Endothelial cell of umbilical vein (primary cell): ENCODE measurements at regions not wholly inside any gene's neighbourhood (a gene's known extent, or its start where the extent isn't known, plus 50 kb on each side); places are given as distances from the start of the nearest gene placed in this dataset.

Experiments used
- BruUV-seq: library from RNA; stranded (reverse); fragments of 400-500 nt; replicated peaks from 2 replicates; lab custom pipeline; 2021; lab: Mats Ljungman, UMichigan
- CTCF ChIA-PET: fragments of 300-600, 350-600 bp; sonication (Branson Sonifier 250); formaldehyde crosslinking; loops from one replicate; lab custom pipeline; 2021; ENCODE audit warnings: antibody characterized with exemption, inconsistent platforms; lab: Charles Lee
- POLR2A ChIA-PET: fragments of 300-600, 350-600 bp; sonication (Branson Sonifier 250); formaldehyde crosslinking; loops from one replicate; lab custom pipeline; 2021; ENCODE audit warnings: antibody characterized with exemption, inconsistent platforms; lab: Charles Lee
- DNase-seq: peaks from one replicate; pipeline ENCODE4 v3.0.0-alpha.2; 2011; ENCODE audit warnings: low read depth, low spot score
- FAIRE-seq: peaks from 2 replicates; lab custom pipeline; 2011; peaks lifted over from hg19 to GRCh38; lab: Jason Lieb, UNC
- H2AFZ ChIP-seq: 2 replicates; pipeline ENCODE4 v1.6.0; 2012; ENCODE audit warnings: low read depth, low read length, control low read depth, inconsistent platforms
- H3K27ac ChIP-seq: 2 replicates; pipeline ENCODE4 v1.5.1; 2011; ENCODE audit warnings: low read depth, mild to moderate bottlenecking, control low read depth, low read length, moderate library complexity; ENCODE audit not compliant: insufficient read depth
- H3K27me3 ChIP-seq, 2 experiments: 2 replicates each; pipeline versions ENCODE4 v1.6.0 to v1.6.1; 2011; ENCODE audit warnings: low read length in 2 of 2, mixed read lengths in 1 of 2; ENCODE audit not compliant: control insufficient read depth in 2 of 2, insufficient read depth in 2 of 2
- H3K36me3 ChIP-seq, 2 experiments: 2 replicates in 1 of 2; 3 replicates in 1 of 2; pipeline ENCODE4 v1.5.1; 2011; ENCODE audit warnings: low read length in 2 of 2, mild to moderate bottlenecking in 1 of 2, moderate library complexity in 1 of 2; ENCODE audit not compliant: control insufficient read depth in 2 of 2, insufficient read depth in 2 of 2; ENCODE audit errors: extremely low read depth in 1 of 2
- H3K4me1 ChIP-seq: 3 replicates; pipeline ENCODE4 v1.5.1; 2011; ENCODE audit warnings: mild to moderate bottlenecking, low read length; ENCODE audit not compliant: control insufficient read depth, insufficient read depth; ENCODE audit errors: extremely low read depth
- H3K4me2 ChIP-seq: 2 replicates; pipeline ENCODE4 v1.6.1; 2011; ENCODE audit warnings: low read length, control low read depth, mixed read lengths; ENCODE audit not compliant: insufficient read depth
- H3K4me3 ChIP-seq, 3 experiments: fragments of 200-600 bp in 1 of 3; sonication (generic), shearing (Covaris generic) in 1 of 3; replicated peaks in 1 of 3; 2 replicates each; pipeline ENCODE4 v1.5.1; 2011 to 2016; ENCODE audit warnings: control low read depth in 3 of 3, low read length in 3 of 3, mild to moderate bottlenecking in 2 of 3, inconsistent platforms in 1 of 3, low read depth in 1 of 3, moderate library complexity in 1 of 3; ENCODE audit not compliant: insufficient read depth in 1 of 3
- H3K79me2 ChIP-seq: 2 replicates; pipeline ENCODE4 v1.6.0; 2012; ENCODE audit warnings: low read length, inconsistent platforms; ENCODE audit not compliant: control insufficient read depth, insufficient read depth
- H3K9ac ChIP-seq: replicated peaks from 2 replicates; pipeline ENCODE3; 2011; ENCODE audit warnings: low read length, control low read depth; ENCODE audit not compliant: insufficient read depth; ENCODE audit errors: extremely low read depth
- H3K9me1 ChIP-seq: replicated peaks from 3 replicates; pipeline ENCODE4 v1.6.0; 2011; ENCODE audit warnings: mild to moderate bottlenecking, low read length; ENCODE audit not compliant: control insufficient read depth, insufficient read depth; ENCODE audit errors: extremely low read depth
- H3K9me3 ChIP-seq: replicated peaks from 2 replicates; pipeline ENCODE4 v1.5.1; 2012; ENCODE audit warnings: low read length, inconsistent platforms; ENCODE audit not compliant: control insufficient read depth, insufficient read depth
- H4K20me1 ChIP-seq: replicated peaks from 2 replicates; pipeline ENCODE3; 2011; ENCODE audit warnings: mild to moderate bottlenecking, low read length; ENCODE audit not compliant: control insufficient read depth, insufficient read depth; ENCODE audit errors: extremely low read depth
- EZH2 ChIP-seq: IDR thresholded peaks from 2 replicates; pipeline ENCODE4 v1.6.1; 2012; ENCODE audit warnings: borderline replicate concordance, low read depth, mild to moderate bottlenecking, moderate library complexity, low read length, inconsistent platforms; ENCODE audit not compliant: severe bottlenecking
- FOS ChIP-seq: IDR thresholded peaks from 2 replicates; pipeline ENCODE4 v1.6.1; 2011; ENCODE audit warnings: mild to moderate bottlenecking, low read length, moderate library complexity, borderline replicate concordance; ENCODE audit not compliant: insufficient read depth
- GATA2 ChIP-seq: IDR thresholded peaks from 2 replicates; pipeline ENCODE4 v1.7.0; 2011; ENCODE audit warnings: low read depth, mild to moderate bottlenecking, moderate library complexity, mixed read lengths, low read length; ENCODE audit not compliant: insufficient read length, insufficient read depth
- JUN ChIP-seq: IDR thresholded peaks from 2 replicates; pipeline ENCODE4 v1.6.1; 2011; ENCODE audit warnings: borderline replicate concordance, low read depth; ENCODE audit not compliant: insufficient read length, insufficient read depth
- MYC ChIP-seq: IDR thresholded peaks from one replicate; pipeline ENCODE4 v1.6.1; 2011; ENCODE audit warnings: mild to moderate bottlenecking, low read depth, low read length
- POLR2A ChIP-seq: IDR thresholded peaks from 2 replicates; pipeline ENCODE4 v1.6.1; 2012; ENCODE audit warnings: low read depth, mild to moderate bottlenecking, control low read depth, low read length
- POLR2AphosphoS5 ChIP-seq: IDR thresholded peaks from 2 replicates; pipeline ENCODE4 v1.6.1; 2012; ENCODE audit warnings: low read depth, mild to moderate bottlenecking, control low read depth, low read length, moderate library complexity; ENCODE audit not compliant: insufficient read depth
- dilution Hi-C: fragments of 300-500 bp; cut with MboI; formaldehyde crosslinking; loops from one replicate; pipeline ENCODE4 v1.15.0; 2019; ENCODE audit warnings: low sequenced_read_pairs; ENCODE audit not compliant: extremely low pct_ligation_motif_present
- intact Hi-C: fragments of 100-400 bp; cut with micrococcal nuclease; formaldehyde crosslinking; loops from one replicate; pipeline ENCODE4 v1.10.0; 2022
- TF ChIP-seq, protein P1 (sequence below): IDR thresholded peaks from 2 replicates; pipeline ENCODE4 v1.6.1; 2011; ENCODE audit not compliant: insufficient read depth, insufficient read length
- TF ChIP-seq, protein P2 (sequence below), 2 donors: IDR thresholded peaks; 1 replicate in 1 of 2; 2 replicates in 1 of 2; pipeline ENCODE4 v1.5.1; 2011; ENCODE audit warnings: low read length in 2 of 2, mild to moderate bottlenecking in 2 of 2, moderate library complexity in 2 of 2, control low read depth in 1 of 2, inconsistent platforms in 1 of 2, low read depth in 1 of 2; ENCODE audit not compliant: insufficient read depth in 1 of 2; ENCODE audit errors: extremely low read depth in 1 of 2

DNA sequence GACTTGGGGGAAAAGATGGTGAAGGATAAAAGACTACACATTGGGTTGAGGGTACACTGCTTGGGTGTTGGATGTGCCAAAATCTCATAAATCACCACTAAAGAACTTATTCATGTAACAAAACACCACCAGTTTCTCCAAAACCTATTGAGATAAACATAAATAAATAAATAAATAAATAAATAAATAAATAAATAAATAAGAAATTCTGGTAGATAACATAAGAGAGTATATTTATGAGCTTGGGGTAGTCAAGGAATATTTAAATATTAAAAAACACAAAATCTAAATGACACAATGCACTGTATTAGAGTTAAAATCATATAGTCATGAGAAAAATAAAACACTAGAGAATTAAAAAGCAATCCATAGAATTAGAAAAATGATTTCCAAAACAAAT lies 333.5 kb upstream of the NRG3 start:
- POLR2A ChIA-PET: no interaction called here
- Histone ChIP-seq H4K20me1 (no peaks in the 10 kb centered on the region), H3K9ac (no peak overlapping the region), H3K9me1 (no peaks in the 10 kb centered on the region), H3K27me3 (no peaks in the 10 kb centered on the region), H3K9me3 (no peaks in the 10 kb centered on the region), H3K27ac (no peak overlapping the region), H3K4me1 (no peaks in the 10 kb centered on the region), H3K4me3 (no peak overlapping the region), H3K36me3 (no peaks in the 10 kb centered on the region), H3K79me2 (no peaks in the 10 kb centered on the region), H3K4me2 (no peak overlapping the region), H2AFZ (no peak overlapping the region)
- DNase-seq (no peak), FAIRE-seq (no peak)
- intact Hi-C loops: no loop called here
- no TSS peak for BruUV-seq
- TF ChIP-seq JUN (no peak), POLR2A (no peak), GATA2 (no peak), FOS (no peak), POLR2AphosphoS5 (no peak), EZH2 (no peak), MYC (no peak)
- TF ChIP-seq, protein P1, sequence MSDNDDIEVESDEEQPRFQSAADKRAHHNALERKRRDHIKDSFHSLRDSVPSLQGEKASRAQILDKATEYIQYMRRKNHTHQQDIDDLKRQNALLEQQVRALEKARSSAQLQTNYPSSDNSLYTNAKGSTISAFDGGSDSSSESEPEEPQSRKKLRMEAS: no peak
- TF ChIP-seq, protein P2, sequence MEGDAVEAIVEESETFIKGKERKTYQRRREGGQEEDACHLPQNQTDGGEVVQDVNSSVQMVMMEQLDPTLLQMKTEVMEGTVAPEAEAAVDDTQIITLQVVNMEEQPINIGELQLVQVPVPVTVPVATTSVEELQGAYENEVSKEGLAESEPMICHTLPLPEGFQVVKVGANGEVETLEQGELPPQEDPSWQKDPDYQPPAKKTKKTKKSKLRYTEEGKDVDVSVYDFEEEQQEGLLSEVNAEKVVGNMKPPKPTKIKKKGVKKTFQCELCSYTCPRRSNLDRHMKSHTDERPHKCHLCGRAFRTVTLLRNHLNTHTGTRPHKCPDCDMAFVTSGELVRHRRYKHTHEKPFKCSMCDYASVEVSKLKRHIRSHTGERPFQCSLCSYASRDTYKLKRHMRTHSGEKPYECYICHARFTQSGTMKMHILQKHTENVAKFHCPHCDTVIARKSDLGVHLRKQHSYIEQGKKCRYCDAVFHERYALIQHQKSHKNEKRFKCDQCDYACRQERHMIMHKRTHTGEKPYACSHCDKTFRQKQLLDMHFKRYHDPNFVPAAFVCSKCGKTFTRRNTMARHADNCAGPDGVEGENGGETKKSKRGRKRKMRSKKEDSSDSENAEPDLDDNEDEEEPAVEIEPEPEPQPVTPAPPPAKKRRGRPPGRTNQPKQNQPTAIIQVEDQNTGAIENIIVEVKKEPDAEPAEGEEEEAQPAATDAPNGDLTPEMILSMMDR (IDR thresholded peaks at IDR 0.05; ENCODE audit: extremely low read depth in 1 of 2, insufficient read depth in 1 of 2, low read depth in 1 of 2, low read length in 2 of 2): no peak
- CTCF ChIA-PET: no interaction called here
- dilution Hi-C loops: no loop called here
